HG03095 (cell line): ENCODE measurements at regions not wholly inside any gene's neighbourhood (a gene's known extent, or its start where the extent isn't known, plus 50 kb on each side); places are given as distances from the start of the nearest gene placed in this dataset.
"Not testable (repeated sequence)": the region's sequence is repeated elsewhere in the genome, so short reads cannot be mapped to it uniquely, and the experiment has no call there.

Source experiments
- ATAC-seq: cut with Tn5 transposase; IDR thresholded peaks from one replicate; pipeline ENCODE4 v1.9.1; 2021; ENCODE audit warnings: moderate library complexity; ENCODE audit not compliant: unreplicated experiment

- ATAC-seq: no peak
Measured at GRCh38 chr18:40249390-40250080, 1705.5 kb upstream of the PIK3C3 start.

DNA sequence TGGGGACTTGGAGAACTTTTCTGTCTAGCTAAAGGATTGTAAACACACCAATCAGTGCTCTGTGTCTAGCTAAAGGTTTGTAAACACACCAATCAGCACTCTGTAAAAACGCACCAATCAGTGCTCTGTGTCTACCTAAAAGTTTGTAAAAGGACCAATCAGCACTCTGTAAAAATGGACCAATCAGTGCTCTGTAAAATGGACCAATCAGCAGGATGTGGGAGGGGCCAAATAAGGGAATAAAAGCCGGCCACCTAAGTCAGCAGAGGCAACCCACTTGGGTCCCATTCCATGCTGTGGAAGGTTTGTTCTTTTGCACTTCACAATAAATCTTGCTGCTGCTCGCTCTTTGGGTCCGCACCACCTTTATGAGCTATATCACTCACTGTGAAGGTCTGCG lies 1709.4 kb upstream of the PIK3C3 start:
- ATAC-seq: not testable (repeated sequence)

GRCh38 chr18:40243607-40244006 lies 1711.4 kb upstream of the PIK3C3 start:
- no peak for ATAC-seq

GRCh38 chr18:40235836-40236235 lies 1719.2 kb upstream of the PIK3C3 start:
- ATAC-seq: no peak

DNA sequence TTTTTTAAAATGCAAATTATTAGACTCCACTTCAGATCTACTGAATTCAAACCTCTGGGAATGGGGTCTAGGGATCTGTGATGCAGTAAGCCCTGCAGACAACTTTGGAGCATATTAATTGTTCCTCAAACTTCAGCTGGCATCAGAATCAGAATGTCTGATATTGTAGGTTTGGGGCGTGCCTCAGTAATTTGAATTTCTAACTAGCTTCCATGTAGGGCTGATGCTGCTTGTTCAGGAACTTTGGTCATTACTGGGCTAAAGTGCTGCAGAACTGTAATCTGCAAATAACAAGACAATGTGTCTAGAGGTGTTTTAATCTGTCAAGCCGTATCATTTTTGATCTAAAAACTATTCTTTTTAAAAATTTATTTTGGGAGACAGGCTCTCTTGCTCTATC lies 1719.7 kb upstream of the PIK3C3 start:
- ATAC-seq: no peak

GRCh38 chr18:40233931-40234616 lies 1721.0 kb upstream of the PIK3C3 start:
- no peak for ATAC-seq

DNA sequence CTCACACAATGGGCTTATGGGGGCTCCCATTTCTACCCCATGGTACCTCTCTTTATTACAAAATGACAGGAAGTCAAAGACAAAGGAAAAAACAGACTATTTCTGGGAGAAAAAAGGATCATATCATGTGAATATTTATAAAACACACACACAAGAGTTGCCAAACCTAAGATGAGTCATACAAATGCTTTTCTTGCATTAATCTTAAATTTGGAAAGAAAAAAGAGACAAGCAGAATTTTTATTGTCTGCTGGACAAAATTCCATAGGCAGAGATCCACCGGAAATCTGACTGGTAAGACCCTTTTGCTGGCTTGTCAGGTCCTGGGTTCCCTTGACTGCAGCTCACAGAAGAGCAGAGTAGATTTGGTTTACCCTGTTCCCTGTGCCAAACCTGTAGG lies 1732.3 kb upstream of the PIK3C3 start:
- no peak for ATAC-seq

DNA sequence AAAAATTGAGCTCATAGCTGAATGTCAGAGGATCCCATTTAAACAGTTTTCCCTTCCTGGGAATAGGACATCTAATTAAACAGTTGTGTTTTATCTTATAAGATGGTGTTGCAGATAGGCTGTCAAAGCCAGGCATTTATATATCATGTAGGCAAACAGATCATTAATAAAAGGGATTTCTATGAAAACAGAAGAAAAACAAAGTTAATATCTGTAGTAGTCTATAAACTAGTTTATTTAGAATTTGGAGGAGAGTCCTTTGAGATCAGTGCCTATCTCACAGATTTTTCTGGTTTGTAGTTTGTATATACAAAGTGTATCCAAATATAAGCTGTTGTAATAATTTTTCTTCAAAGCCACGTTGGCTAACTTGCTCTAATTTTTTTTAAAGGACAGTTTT lies 1738.2 kb upstream of the PIK3C3 start:
- ATAC-seq: no peak

DNA sequence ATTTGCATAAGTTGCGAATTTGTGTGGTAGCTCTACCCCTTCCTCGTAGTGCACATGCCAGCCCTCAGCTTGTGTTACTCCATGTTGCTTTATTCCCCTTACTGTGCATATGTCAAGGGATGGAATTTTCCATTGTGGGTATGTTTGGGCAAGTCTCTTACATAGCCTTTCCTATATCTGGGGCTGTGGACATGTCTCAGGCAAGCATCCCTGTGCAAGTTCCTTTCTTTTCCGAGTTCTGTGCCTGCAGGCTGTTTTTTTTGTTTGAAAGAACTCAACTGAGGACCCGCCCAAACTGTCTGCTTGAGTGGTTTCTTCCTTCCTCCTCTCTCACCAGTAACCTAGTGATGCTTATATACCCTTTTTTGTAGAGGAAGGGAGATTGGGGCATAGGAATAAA lies 1739.1 kb upstream of the PIK3C3 start:
- no peak for ATAC-seq

GRCh38 chr18:40210696-40211095 lies 1744.3 kb upstream of the PIK3C3 start:
- ATAC-seq: no peak

DNA sequence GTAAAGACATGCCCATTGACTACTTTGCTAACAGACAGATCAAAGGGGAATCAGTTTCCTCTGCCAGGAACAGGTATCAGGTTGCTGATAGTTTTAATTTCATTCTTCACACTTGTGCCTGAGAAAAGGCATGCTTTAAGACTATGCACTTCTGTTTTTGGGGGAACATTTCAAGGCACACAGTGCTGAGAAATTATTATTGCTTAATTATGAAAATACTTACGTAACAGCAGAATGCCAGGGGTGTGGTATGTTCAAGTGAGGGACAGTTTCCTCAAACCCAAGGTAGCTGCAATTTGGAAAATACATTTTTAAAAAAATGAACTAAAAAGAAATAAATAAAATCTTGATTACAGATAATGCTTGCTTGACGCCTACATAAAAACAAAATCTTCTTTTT lies 1746.1 kb upstream of the PIK3C3 start:
- no peak for ATAC-seq

- no peak for ATAC-seq
Measured at GRCh38 chr18:40197711-40198110, 1757.3 kb upstream of the PIK3C3 start.

DNA sequence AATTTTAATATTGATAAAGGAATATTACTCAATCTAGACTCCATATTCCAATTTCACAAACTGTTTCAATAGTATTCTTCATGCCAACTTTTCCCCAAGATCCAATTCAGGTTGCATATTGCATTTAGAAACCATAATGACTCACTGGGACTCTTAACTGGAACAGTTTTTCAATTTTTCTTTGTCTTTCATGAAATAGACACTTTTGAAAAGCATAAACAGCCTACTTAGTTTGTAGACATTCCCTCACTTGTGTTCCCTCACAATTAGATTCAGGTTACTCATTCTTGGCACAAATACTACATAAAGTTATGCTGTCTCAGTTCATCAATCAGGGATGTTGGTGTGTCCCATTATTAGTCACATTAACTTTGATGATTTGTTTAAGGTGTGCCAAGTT lies 1768.4 kb upstream of the PIK3C3 start:
- ATAC-seq: no peak

GRCh38 chr18:40179729-40180461 lies 1775.1 kb upstream of the PIK3C3 start:
- no peak for ATAC-seq

GRCh38 chr18:40168026-40168425 lies 1787.0 kb upstream of the PIK3C3 start:
- ATAC-seq: no peak

GRCh38 chr18:40163254-40163653 lies 1791.8 kb upstream of the PIK3C3 start:
- ATAC-seq: no peak

GRCh38 chr18:40160361-40160760 lies 1794.7 kb upstream of the PIK3C3 start:
- no peak for ATAC-seq

DNA sequence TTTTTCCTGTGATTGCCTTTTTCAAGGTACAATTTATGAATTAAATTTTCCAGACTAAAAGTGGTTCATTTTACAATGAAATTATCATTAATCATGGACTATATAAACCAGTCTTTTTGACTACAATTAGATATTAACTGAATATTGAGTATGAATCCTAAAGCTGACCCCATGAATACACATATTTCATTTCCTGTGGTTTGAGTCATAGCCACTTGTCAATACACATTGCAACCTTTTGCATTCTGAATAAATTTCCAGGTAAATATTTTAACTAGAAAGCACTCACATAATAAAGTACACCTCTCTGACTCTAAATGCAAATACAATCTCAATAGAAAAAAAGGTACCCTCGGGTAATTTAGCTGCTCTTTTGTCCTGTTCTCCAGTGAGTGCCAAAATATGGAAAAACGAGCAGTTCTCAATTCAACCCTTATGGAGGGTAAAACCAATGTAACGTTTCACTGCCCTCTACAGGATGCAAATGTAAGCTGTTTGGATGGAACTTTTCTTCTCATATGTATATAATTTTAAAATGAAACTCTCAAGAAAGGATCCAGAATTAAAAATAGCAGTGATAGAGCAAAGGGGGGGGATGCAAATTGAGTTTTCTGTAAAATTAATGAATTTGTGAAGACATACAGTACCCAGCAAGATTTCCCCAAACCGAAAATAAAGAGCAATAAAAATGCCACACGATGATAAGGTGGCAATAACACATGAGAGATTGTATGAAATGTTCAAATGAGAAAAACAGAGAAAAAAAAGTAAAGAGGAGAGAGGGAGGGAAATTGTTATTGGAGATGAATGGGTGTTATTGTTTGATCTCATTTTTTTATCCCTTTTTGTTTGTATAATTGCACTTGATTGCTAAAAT lies 1795.7 kb upstream of the PIK3C3 start:
- ATAC-seq: no peak

GRCh38 chr18:40157120-40157519 lies 1797.9 kb upstream of the PIK3C3 start:
- no peak for ATAC-seq

DNA sequence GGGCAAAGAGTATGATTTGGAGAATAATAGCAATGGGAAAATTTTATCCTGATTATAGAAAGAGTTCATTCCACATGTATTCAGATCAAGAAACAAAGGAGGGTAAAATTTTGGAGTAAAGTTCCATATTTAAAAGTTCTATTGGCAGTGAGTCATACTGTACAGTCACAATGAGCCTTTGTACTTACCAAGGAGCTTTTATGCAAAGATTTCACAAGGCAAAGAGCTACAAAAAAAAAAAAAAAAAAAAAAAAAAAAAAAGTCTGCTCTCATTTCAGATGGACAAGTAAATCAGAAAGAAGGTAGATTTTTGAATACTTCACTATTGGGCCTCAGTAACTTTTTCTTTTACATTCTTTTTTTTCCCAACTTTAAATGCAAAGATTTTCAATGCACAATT lies 1802.2 kb upstream of the PIK3C3 start:
- no peak for ATAC-seq

DNA sequence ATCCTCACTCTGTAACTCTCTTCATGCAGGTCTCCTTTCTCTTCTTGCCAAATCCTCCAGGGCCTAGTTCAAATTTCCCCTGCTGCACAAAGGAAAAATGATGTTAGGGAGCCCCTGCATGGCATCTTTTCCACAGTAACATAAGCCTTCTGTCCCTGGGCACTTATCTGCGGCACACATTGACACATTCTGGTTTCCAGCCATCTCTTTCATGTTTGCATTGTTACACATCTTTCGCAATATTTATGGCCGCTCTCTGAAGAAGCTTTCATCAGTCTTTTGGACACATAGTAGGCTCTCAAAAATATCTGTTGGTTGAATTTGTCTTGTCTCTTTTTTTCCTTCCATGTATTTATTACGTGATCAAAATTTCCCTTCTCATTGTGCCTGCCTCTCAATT lies 1806.1 kb upstream of the PIK3C3 start:
- no peak for ATAC-seq
